ENCODE measurements at regions not wholly inside any gene's neighbourhood (a gene's known extent, or its start where the extent isn't known, plus 50 kb on each side); places are given as distances from the start of the nearest gene placed in this dataset.

DNA sequence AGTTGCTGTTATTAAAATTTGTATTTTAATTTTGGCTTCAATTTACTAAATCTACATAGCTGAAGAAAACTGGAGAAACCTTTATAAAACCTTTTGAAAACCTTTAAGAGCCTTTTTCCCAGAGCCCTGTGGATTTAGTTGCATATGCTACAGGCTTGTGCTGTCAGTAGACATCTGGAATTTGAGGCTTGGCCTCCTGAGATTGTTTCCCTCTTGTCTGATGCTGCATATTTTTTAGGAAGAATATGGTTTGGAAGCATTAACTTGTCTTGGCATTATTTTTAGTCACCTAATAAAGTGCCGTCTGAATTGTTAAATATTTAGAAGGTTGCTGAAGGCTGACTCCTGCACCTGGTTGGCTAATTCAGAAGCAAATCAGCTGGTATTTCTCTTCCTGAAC, 369.4 kb downstream of the UTRN start:
- TF ChIP-seq POLR2AphosphoS5 (IDR thresholded peaks at IDR 0.05; ENCODE audit: borderline replicate concordance, low read depth, low read length) (no peak), EZH2 (IDR thresholded peaks at IDR 0.05) (no peak)

Data from SK-N-MC (cell line).